ENCODE measurements at regions not wholly inside any gene's neighbourhood (a gene's known extent, or its start where the extent isn't known, plus 50 kb on each side); places are given as distances from the start of the nearest gene placed in this dataset.

DNA sequence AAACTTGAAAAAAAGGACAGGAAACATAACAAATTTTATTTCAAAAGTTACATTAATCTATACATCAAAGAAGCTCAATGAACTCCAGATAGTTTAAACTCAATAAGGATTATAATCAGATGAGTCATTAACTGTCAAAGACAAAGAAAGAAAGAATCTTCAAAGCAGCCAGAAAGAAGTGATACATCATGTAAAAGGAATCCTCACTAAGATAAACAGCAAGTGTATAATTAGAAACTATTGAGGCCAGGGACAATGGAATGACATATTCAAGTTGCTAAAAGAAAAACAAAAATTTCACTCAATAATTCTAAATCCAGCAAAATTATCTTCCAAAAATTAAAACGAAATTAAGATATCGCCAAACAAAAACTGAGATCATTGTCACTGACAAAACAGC lies 161.6 kb upstream of the NWD2 start:
- no peaks in the 10 kb centered on the region for H3K9me3 ChIP-seq (replicated peaks; ENCODE audit: control insufficient read depth, insufficient read depth, low read length)
- ChIA-PET CTCF (no interaction called here), POLR2A (no interaction called here)
- no peaks in the 10 kb centered on the region for H3K4me1 ChIP-seq (ENCODE audit: control insufficient read depth, extremely low read depth, insufficient read depth, low read length)
- H2AFZ ChIP-seq (ENCODE audit: low read depth, low read length): no peak overlapping the region
- no peaks in the 10 kb centered on the region for H3K27me3 ChIP-seq (ENCODE audit: control insufficient read depth in 2 of 2, insufficient read depth in 2 of 2, low read length in 2 of 2)
- H3K27ac ChIP-seq (ENCODE audit: insufficient read depth, low read depth, low read length): no peak overlapping the region
- H3K4me2 ChIP-seq (ENCODE audit: insufficient read depth, low read length): no peak overlapping the region
- H3K79me2 ChIP-seq (ENCODE audit: control insufficient read depth, insufficient read depth, low read length): no peaks in the 10 kb centered on the region
- no peaks in the 10 kb centered on the region for H3K36me3 ChIP-seq (ENCODE audit: control insufficient read depth in 2 of 2, extremely low read depth in 1 of 2, insufficient read depth in 2 of 2, low read length in 2 of 2)
- dilution Hi-C loops (cut with MboI; ENCODE audit: extremely low pct_ligation_motif_present, low sequenced_read_pairs) (no loop called here), intact Hi-C loops (cut with micrococcal nuclease) (no loop called here)
- no TSS peak for BruUV-seq (replicated peaks)
- no peak overlapping the region for H3K9ac ChIP-seq (replicated peaks; ENCODE audit: extremely low read depth, insufficient read depth, low read length)
- no peak for FAIRE-seq
- no peaks in the 10 kb centered on the region for H3K9me1 ChIP-seq (replicated peaks; ENCODE audit: control insufficient read depth, extremely low read depth, insufficient read depth, low read length)
- no peak for TF ChIP-seq GATA2 (IDR thresholded peaks at IDR 0.05; ENCODE audit: insufficient read depth, insufficient read length, low read depth, low read length)
- TF ChIP-seq, protein P1, sequence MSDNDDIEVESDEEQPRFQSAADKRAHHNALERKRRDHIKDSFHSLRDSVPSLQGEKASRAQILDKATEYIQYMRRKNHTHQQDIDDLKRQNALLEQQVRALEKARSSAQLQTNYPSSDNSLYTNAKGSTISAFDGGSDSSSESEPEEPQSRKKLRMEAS (IDR thresholded peaks at IDR 0.05; ENCODE audit: insufficient read depth, insufficient read length): no peak
- no peak for TF ChIP-seq EZH2 (IDR thresholded peaks at IDR 0.05; ENCODE audit: borderline replicate concordance, low read depth, low read length, severe bottlenecking)
- TF ChIP-seq, protein P2, sequence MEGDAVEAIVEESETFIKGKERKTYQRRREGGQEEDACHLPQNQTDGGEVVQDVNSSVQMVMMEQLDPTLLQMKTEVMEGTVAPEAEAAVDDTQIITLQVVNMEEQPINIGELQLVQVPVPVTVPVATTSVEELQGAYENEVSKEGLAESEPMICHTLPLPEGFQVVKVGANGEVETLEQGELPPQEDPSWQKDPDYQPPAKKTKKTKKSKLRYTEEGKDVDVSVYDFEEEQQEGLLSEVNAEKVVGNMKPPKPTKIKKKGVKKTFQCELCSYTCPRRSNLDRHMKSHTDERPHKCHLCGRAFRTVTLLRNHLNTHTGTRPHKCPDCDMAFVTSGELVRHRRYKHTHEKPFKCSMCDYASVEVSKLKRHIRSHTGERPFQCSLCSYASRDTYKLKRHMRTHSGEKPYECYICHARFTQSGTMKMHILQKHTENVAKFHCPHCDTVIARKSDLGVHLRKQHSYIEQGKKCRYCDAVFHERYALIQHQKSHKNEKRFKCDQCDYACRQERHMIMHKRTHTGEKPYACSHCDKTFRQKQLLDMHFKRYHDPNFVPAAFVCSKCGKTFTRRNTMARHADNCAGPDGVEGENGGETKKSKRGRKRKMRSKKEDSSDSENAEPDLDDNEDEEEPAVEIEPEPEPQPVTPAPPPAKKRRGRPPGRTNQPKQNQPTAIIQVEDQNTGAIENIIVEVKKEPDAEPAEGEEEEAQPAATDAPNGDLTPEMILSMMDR (IDR thresholded peaks at IDR 0.05; ENCODE audit: extremely low read depth in 1 of 2, insufficient read depth in 1 of 2, low read depth in 1 of 2, low read length in 2 of 2): no peak
- TF ChIP-seq MYC (IDR thresholded peaks at IDR 0.05; ENCODE audit: low read depth, low read length): no peak
- no peak for TF ChIP-seq POLR2A (IDR thresholded peaks at IDR 0.05; ENCODE audit: low read depth, low read length)
- TF ChIP-seq JUN (IDR thresholded peaks at IDR 0.05; ENCODE audit: borderline replicate concordance, insufficient read depth, insufficient read length, low read depth): no peak
- no peak for TF ChIP-seq FOS (IDR thresholded peaks at IDR 0.05; ENCODE audit: borderline replicate concordance, insufficient read depth, low read length)
- TF ChIP-seq POLR2AphosphoS5 (IDR thresholded peaks at IDR 0.05; ENCODE audit: insufficient read depth, low read depth, low read length): no peak
- DNase-seq (ENCODE audit: low read depth, low spot score): no peak
- H3K4me3 ChIP-seq (replicated peaks in 1 of 3; ENCODE audit: insufficient read depth in 1 of 3, low read depth in 1 of 3, low read length in 3 of 3): no peak overlapping the region
- no peaks in the 10 kb centered on the region for H4K20me1 ChIP-seq (replicated peaks; ENCODE audit: control insufficient read depth, extremely low read depth, insufficient read depth, low read length)
